ENCODE measurements at regions not wholly inside any gene's neighbourhood (a gene's known extent, or its start where the extent isn't known, plus 50 kb on each side); places are given as distances from the start of the nearest gene placed in this dataset.

- no peak for DNase-seq
Measured at GRCh38 chr4:74615411-74615810, 170.5 kb downstream of the AREG start.

DNA sequence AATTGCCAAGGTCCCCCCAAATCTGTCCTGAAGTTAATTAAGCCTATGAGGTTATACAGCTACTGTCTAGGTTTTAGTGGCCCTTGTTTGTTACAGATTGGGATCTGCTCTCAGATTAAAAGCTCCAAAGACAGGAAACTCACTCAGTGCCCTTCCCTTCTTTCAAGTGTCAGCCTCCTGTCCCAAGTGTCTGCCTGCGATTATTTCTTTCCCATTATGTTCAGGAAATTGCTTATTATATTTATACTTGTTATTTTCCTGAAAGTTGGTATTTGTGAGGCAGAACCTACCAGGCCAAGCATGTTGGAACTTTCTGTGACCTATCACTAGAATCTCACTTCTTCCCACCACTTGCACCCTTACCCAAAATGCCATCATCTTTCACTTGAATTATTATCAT, 173.2 kb downstream of the AREG start:
- DNase-seq, result no peak

- no peak for DNase-seq
Measured at GRCh38 chr4:74618659-74619058, 173.7 kb downstream of the AREG start.

DNA sequence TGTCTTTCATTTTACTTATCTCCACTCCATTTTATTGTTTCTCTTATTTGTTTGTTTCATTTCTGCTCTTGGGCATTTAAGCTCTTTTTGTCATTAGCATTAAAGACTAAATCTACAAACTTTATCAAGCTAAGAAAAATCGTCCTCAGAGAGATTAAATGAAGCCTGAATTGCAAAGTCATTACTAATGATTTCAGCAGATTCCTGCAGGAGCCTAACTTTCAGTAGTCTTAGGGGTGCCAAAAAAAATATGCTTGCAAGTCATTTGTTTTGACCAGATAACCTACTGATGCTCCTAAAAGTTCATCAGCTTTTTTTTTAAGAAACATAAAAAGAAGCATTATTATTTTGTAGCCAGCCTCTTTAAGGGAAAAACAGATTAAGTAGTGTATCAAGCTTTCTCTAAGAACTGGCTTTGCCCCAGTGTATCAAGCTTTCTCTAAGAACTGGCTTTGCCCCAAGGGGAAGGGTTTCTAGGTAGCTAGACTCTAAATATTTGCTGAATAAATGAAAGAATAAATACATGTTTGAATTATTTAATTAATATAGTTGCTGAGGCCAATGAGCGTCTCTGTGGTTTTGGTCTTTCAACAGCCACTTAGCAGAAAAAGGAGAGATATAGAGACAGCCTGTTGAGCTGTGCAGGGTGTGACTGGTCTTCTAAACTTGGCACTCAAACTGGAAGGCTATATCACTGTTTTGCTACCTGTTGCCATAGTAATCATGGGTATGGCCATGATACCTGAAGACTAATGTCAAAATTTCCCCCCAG, 174.2 kb downstream of the BTC start:
- DNase-seq, result no peak

- no peak for DNase-seq
Measured at GRCh38 chr4:74621616-74622015, 172.7 kb downstream of the BTC start.

GRCh38 chr4:74623041-74623440, 171.3 kb downstream of the BTC start:
- DNase-seq, result no peak

DNA sequence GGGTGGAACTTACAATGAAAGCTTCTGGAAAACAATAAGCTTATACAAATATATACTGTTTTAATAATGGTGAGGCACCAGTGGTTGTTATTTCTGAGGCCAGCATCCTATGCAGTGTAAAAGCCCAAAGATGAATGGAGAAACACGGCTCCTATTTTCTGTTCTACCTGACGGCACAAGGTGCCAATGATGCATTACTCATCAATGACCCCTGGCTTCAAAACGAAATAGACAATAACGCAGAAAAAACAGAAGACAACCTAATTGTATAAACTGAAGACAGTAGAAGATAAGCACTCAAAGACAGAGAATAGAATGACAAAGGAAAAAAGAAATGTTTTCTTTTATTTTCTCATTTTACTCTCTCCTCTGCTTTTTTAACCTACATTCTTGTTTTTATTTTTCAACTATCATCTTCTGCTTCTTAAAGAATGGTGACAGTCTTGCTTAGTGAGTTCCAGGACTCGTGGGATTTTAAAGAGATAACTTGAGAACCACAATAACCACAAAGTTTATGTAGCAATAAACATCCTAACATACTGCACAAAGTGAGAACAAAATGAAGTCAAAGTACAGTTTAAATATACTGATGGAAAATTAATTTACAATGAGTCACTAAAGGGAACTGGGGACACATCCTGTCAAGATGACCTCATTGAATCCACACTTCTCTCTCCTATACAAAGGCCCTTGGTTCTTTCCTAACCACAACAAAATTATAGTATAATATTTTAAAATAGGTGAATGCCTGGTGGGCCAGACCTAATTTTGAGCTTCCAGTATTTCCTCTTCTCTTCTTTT, 169.8 kb downstream of the BTC start:
- DNase-seq, result no peak

- no peak for DNase-seq
Measured at GRCh38 chr4:74625981-74626380, 168.3 kb downstream of the BTC start.

DNA sequence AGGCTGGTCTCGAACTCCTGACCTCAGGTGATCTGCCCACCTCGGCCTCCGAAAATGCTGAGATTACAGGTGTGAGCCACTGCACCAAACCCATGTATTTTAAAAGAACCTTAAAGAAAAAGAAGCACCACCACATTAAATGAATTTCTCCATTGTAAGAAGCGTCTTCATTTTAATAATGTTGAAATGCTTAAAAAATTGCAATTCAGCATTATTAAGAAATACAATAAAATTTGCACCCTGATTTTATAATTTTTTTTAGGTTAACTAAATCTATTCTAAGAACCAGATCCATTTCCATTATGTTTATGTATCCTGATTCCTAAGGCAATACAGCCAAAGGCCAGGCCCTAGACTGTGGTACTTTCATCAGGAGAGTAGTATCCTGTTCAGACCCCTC, 167.2 kb downstream of the BTC start:
- DNase-seq, result no peak

DNA sequence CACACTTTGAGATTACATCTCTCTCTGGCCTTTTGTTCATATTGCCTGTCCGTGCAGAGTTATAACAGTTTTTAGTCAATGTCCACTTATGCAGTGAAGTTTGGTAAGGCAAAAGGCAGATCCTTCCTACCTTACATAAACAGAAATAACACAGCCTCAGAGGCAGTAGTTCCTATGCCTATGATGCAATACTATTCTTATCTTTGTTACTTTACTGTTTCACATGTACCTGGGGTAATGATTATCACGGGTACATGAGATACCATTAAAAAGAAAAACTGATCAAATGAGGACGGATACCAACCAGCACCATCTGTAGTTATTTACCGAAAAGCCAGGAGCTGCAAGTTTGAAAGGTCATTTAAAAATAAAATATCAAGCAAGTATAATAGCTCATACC, 166.8 kb downstream of the BTC start:
- DNase-seq, result no peak

GRCh38 chr4:74628852-74629620, 165.3 kb downstream of the BTC start:
- DNase-seq, result no peak

DNA sequence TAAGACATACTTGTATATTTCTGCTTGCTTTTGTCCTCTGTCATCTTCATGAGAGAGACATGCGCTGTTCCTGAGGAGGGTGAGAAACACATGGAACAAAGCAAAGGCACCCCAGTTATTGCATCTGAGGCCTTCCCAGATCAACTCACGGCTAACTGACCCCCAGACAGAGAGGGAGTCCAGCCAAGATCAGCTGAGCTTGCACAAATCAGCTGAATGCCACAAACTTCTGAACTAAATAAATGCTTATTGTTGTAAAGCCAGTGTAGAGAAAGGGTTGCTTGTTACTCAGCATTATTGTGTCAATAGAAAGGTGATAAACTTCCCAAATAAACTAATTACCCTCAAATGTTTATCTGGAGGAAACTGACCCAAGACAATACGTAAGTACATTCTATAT, 163.8 kb downstream of the BTC start:
- DNase-seq, result no peak

GRCh38 chr4:74631338-74631737, 163.0 kb downstream of the BTC start:
- DNase-seq, result no peak

- no peak for DNase-seq
Measured at GRCh38 chr4:74631988-74632387, 162.3 kb downstream of the BTC start.

- DNase-seq, result no peak
Measured at GRCh38 chr4:74632634-74633033, 161.7 kb downstream of the BTC start.

DNA sequence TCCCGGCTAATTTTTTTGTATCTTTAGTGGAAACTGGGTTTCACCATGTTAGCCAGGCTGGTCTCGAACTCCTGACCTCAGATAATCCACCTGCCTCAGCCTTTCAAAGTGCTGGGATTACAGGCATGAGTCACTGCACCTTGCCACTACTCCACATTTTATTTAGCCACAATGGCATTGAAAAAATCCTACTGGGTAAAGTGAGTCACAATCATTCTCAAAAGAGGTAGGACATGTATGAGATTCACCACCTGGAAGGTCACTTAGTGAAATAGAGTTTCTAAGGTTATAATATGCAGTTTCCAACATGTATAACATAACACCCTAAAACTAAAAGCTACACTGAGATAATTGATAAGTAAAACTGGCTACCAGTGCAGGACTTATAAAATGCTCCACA, 159.2 kb downstream of the BTC start:
- DNase-seq, result no peak

- DNase-seq, result no peak
Measured at GRCh38 chr4:74635490-74636123, 158.7 kb downstream of the BTC start.

DNA sequence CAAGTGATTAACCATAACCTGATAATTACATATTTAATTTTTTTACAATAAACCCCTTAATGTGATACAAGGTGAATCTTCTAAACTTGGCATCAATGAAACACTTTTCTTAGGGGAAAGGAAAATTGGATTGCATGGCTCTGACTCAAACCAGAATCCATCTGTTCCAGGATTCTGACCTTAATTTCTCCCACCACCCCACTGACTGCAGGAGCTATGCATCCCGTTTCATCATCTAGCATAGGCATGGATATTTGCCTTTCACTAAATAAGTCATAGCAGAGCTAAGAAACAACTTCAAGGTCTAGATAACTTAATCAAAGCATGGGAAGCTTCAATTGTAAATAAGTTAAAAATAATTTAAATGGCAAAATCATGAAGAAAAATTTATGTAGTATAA, 156.3 kb downstream of the BTC start:
- DNase-seq, result no peak

DNA sequence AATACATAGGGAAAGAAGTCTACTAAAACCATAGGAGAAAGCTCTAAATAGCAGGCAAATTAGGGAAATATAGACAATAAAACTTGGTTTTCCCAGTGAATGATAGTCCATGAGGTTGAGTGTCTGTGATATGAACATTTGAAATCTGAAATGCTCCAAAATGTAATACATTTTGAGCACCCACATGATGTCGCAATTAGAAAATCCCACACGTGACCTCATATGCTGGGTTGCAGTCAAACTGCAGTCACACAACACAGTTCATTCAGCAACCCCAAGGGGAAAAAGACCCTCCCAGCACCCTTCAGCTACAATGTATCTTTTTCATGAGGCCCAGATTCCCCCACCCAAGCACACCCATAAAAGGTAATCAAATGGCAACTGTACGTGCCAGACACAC, 155.6 kb downstream of the BTC start:
- no peak for DNase-seq

DNA sequence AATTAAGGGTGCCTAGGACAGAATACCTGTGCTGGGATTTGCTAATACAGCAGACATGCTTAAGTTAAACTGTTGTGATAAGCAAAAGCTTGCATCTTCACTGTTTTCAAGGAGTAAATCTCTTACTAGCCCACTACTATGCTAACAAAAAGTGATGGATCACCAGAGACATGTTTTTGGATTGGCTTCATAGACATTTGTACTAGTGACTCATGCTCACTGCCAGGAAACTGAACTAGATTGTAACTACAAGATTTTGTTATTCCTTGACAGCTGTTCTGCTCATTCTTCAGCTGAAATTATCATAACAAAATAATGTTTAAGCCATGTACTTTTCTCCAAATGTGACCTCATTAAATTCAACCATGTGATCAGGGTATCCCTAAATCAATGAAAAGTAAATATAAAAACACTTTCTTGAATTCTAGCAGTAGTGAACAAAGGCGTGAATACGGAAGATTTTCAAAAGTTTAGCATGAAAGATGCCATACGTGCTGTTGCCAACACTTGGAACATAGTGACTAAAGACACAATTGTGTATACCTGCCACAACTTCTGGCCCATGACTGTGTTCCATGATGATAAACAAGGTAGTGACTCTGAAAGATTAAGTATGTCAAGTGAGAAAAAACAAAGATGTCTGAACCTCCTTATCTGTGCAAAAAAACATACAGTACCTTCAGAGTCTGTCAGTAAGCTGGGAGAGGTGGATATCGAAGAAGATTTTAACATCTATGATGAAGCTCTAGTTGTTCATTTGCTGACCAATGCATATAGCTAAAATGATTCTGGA, 154.0 kb downstream of the BTC start:
- DNase-seq, result no peak

DNA sequence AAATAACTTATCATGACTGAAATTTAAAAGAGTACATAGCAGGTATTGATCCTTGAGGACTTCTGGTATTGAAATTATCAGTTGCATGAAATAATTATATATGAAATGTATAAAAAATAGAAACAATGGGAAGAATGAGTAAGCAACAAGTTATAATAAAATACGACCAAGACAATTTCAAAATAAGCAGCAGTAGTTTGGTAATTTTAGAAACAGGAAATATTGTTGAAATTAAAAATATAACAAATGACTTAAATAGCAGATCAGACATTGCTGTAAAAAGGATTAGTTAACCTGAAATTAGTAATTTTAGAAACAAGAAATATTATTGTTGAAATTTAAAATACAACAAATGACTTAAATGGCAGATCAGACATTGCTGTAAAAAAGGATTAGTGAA, 152.3 kb downstream of the BTC start:
- DNase-seq, result no peak

DNA sequence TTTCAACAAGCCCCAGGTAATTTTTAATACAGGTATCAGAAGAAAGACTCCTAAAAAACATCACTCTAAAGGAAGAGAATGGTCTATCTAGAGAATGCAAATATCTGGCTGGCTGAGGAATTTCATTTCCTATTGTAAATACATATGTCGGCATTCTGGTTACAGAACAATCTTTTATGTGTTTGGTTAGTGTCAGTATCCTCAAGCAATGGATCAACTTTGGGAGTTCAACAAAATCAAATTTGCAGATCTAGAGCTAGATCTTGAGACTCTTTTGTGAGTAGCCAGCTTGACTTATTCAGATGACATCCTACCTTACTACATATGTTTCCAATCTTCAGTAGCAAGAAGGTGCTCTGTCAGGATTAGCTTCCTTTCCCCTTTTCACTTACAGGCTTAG, 145.1 kb downstream of the BTC start:
- DNase-seq, result no peak

All from T-helper 9 cell (primary cell).